ENCODE measurements at regions not wholly inside any gene's neighbourhood (a gene's known extent, or its start where the extent isn't known, plus 50 kb on each side); places are given as distances from the start of the nearest gene placed in this dataset.

DNA sequence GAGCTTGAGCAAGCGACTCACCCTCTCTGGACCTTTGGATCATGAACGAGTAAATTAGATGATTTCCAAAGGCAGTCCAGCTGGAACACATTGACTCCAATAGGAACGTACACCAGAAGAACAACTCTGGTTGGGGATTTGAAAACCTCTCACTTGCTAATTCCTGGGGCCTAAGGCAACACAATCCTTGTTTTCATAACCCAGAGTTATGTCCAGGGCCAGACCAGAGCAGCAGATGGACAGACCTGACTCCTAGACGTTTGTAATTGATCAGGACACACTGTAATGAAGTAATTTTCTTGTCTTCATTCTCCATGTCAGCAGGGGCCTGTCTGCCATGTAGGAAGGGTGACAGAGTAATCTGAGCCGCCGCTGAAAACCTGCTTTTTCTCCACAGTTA lies 283.9 kb downstream of the IDS start:
- no peak for FAIRE-seq
- no peaks in the 10 kb centered on the region for H3K27me3 ChIP-seq (ENCODE audit: control insufficient read depth in 3 of 3, insufficient read depth in 3 of 3, low read length in 3 of 3)
- H3K27ac ChIP-seq (ENCODE audit: low read depth in 1 of 3, low read length in 2 of 3): no peak overlapping the region
- WGBS, 3 donors: 30 to 37% (median 33%) methylated on average over 6 of the region's 6 CpGs
- no peaks in the 10 kb centered on the region for H3K36me3 ChIP-seq (ENCODE audit: control insufficient read depth in 3 of 3, insufficient read depth in 2 of 3, low read depth in 1 of 3, low read length in 3 of 3)
- no peaks in the 10 kb centered on the region for H3K9me3 ChIP-seq (ENCODE audit: control insufficient read depth in 2 of 2, insufficient read depth in 1 of 2, low read depth in 1 of 2, low read length in 1 of 2)
- DNase-seq: no peak
- H3K4me3 ChIP-seq (ENCODE audit: low read depth in 1 of 3, low read length in 3 of 3): no peak overlapping the region
- no peaks in the 10 kb centered on the region for H3K4me1 ChIP-seq (ENCODE audit: control insufficient read depth in 3 of 3, insufficient read depth in 2 of 3, low read depth in 1 of 3, low read length in 2 of 3)

DNA sequence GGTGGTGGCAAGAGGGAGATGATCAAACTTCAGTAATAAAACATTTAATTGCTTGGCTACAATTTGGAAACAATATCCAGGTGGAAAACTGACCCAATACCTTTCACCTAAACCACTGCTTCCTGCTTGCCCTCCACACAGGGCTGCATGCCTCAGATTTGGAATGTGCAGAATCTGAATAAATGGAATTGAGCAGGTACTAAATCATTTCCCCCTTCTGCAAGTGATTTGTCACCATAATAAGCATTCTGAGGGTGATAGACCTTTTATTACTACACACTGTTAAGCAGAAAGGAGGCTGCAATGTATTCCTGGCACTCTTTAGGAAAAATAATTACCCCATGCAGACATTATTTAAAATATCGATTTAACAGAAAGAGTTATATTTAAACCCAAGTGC lies 291.8 kb downstream of the IDS start:
- Histone ChIP-seq H3K27ac (ENCODE audit: low read depth in 1 of 3, low read length in 2 of 3) (no peak overlapping the region), H3K4me3 (ENCODE audit: low read depth in 1 of 3, low read length in 3 of 3) (no peak overlapping the region), H3K27me3 (ENCODE audit: control insufficient read depth in 3 of 3, insufficient read depth in 3 of 3, low read length in 3 of 3) (no peaks in the 10 kb centered on the region), H3K4me1 (ENCODE audit: control insufficient read depth in 3 of 3, insufficient read depth in 2 of 3, low read depth in 1 of 3, low read length in 2 of 3) (no peaks in the 10 kb centered on the region), H3K9me3 (ENCODE audit: control insufficient read depth in 2 of 2, insufficient read depth in 1 of 2, low read depth in 1 of 2, low read length in 1 of 2) (no peaks in the 10 kb centered on the region), H3K36me3 (ENCODE audit: control insufficient read depth in 3 of 3, insufficient read depth in 2 of 3, low read depth in 1 of 3, low read length in 3 of 3) (no peaks in the 10 kb centered on the region)
- no peak for DNase-seq
- FAIRE-seq: no peak
- WGBS, 3 donors: 70 to 100% (median 88%) methylated on average over 1 of the region's 1 CpG

DNA sequence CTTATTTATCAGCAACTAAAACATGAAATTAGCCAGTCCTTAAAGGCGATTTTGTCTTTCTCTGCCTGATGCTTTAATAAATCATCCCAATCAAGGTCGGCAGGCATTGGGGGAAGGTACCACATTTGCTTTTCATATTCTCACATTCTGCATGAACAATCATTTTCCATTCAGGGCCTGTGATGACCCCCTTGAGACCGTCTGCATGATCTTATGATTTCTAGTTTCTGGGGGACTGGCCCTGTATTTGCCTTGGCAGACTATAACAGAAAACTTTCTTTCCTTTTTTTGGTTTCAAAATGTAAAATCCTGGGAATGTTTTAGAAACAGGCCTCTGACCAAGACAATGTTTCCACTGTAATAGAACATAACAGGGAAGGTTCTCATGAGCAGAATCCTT lies 296.8 kb downstream of the IDS start:
- FAIRE-seq (no peak), DNase-seq (no peak)
- Histone ChIP-seq H3K27me3 (ENCODE audit: control insufficient read depth in 3 of 3, insufficient read depth in 3 of 3, low read length in 3 of 3) (no peaks in the 10 kb centered on the region), H3K4me3 (ENCODE audit: low read depth in 1 of 3, low read length in 3 of 3) (no peak overlapping the region), H3K4me1 (ENCODE audit: control insufficient read depth in 3 of 3, insufficient read depth in 2 of 3, low read depth in 1 of 3, low read length in 2 of 3) (no peaks in the 10 kb centered on the region), H3K36me3 (ENCODE audit: control insufficient read depth in 3 of 3, insufficient read depth in 2 of 3, low read depth in 1 of 3, low read length in 3 of 3) (no peaks in the 10 kb centered on the region), H3K9me3 (ENCODE audit: control insufficient read depth in 2 of 2, insufficient read depth in 1 of 2, low read depth in 1 of 2, low read length in 1 of 2) (no peaks in the 10 kb centered on the region), H3K27ac (ENCODE audit: low read depth in 1 of 3, low read length in 2 of 3) (no peak overlapping the region)
- WGBS, 3 donors: 47 to 69% (median 63%) methylated on average over 3 of the region's 3 CpGs

DNA sequence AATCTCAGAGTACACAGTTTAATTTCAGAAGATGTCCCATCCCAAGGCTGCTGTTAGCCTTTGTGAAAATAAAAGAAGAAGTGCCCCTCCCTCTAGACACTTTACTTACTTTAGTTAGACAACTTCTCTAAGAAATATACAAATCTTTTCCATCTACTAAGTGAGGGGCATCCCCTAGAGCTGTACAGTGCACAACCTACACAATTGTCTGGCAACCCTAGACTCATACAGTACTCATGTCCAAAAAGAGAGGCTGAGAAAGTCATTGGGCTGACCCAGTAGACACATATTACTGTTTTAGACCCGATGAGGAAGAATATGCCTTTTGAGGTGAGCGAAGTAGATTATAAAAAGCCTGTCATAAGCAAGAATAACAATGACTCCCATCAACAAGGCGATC lies 297.6 kb downstream of the IDS start:
- FAIRE-seq: no peak
- WGBS, 3 donors: 68 to 87% (median 77%) methylated on average over 3 of the region's 3 CpGs

DNA sequence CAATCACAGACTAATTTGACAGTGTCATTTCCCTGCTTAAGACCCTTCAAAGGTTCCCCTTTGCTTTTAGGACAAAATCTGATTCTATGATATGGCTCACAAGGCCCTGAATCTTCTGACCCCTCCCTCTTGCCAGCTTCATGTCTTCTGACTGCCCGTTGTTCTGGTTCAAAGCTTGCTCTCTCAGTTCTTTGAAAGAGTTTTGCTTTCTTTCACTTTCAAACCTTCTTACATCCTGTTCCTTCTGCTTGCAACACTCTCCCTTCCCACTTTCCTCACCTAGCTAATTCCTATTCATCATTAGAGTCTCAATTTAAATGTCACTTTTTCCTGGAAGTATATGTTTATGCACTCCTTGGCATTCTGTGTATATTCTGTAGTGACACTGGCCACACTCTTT lies 299.2 kb downstream of the IDS start:
- DNase-seq: no peak
- Histone ChIP-seq H3K36me3 (ENCODE audit: control insufficient read depth in 3 of 3, insufficient read depth in 2 of 3, low read depth in 1 of 3, low read length in 3 of 3) (no peaks in the 10 kb centered on the region), H3K27me3 (ENCODE audit: control insufficient read depth in 3 of 3, insufficient read depth in 3 of 3, low read length in 3 of 3) (no peaks in the 10 kb centered on the region), H3K9me3 (ENCODE audit: control insufficient read depth in 2 of 2, insufficient read depth in 1 of 2, low read depth in 1 of 2, low read length in 1 of 2) (no peaks in the 10 kb centered on the region), H3K27ac (ENCODE audit: low read depth in 1 of 3, low read length in 2 of 3) (no peak overlapping the region), H3K4me1 (ENCODE audit: control insufficient read depth in 3 of 3, insufficient read depth in 2 of 3, low read depth in 1 of 3, low read length in 2 of 3) (no peaks in the 10 kb centered on the region), H3K4me3 (ENCODE audit: low read depth in 1 of 3, low read length in 3 of 3) (no peak overlapping the region)
- 47 to 53% (median 50%) methylated on average over 1 of the region's 1 CpG for WGBS, 3 donors
- no peak for FAIRE-seq

More for the DNA sequence above, 297.6 kb downstream of the IDS start:
- Histone ChIP-seq H3K9me3 (ENCODE audit: control insufficient read depth in 2 of 2, insufficient read depth in 1 of 2, low read depth in 1 of 2, low read length in 1 of 2) (no peaks in the 10 kb centered on the region), H3K27me3 (ENCODE audit: control insufficient read depth in 3 of 3, insufficient read depth in 3 of 3, low read length in 3 of 3) (no peaks in the 10 kb centered on the region), H3K4me1 (ENCODE audit: control insufficient read depth in 3 of 3, insufficient read depth in 2 of 3, low read depth in 1 of 3, low read length in 2 of 3) (no peaks in the 10 kb centered on the region), H3K4me3 (ENCODE audit: low read depth in 1 of 3, low read length in 3 of 3) (no peak overlapping the region), H3K27ac (ENCODE audit: low read depth in 1 of 3, low read length in 2 of 3) (no peak overlapping the region), H3K36me3 (ENCODE audit: control insufficient read depth in 3 of 3, insufficient read depth in 2 of 3, low read depth in 1 of 3, low read length in 3 of 3) (no peaks in the 10 kb centered on the region)
- no peak for DNase-seq

DNA sequence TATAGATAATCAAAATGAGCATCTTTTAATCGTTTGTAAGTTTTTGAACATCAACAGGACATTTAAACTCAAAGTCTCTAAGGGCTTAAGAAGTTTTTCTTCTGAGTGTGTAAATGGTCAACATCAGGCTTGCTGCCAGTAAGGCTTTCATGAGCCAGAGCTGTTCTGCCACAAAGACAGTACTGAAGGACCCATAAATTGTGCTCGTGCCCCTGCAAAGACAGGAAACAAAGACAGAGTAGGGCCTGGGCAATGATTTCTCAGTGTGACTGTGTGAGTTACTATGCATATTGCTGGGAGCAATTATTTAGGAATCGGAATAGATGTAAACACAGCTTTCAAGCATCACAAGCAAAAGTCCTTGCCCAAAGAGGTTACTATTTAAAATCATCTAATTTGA lies 300.0 kb downstream of the IDS start:
- WGBS, 3 donors: 39 to 47% (median 39%) methylated on average over 3 of the region's 3 CpGs
- Histone ChIP-seq H3K9me3 (ENCODE audit: control insufficient read depth in 2 of 2, insufficient read depth in 1 of 2, low read depth in 1 of 2, low read length in 1 of 2) (no peaks in the 10 kb centered on the region), H3K27me3 (ENCODE audit: control insufficient read depth in 3 of 3, insufficient read depth in 3 of 3, low read length in 3 of 3) (no peaks in the 10 kb centered on the region), H3K36me3 (ENCODE audit: control insufficient read depth in 3 of 3, insufficient read depth in 2 of 3, low read depth in 1 of 3, low read length in 3 of 3) (no peaks in the 10 kb centered on the region), H3K27ac (ENCODE audit: low read depth in 1 of 3, low read length in 2 of 3) (no peak overlapping the region), H3K4me1 (ENCODE audit: control insufficient read depth in 3 of 3, insufficient read depth in 2 of 3, low read depth in 1 of 3, low read length in 2 of 3) (no peaks in the 10 kb centered on the region), H3K4me3 (ENCODE audit: low read depth in 1 of 3, low read length in 3 of 3) (no peak overlapping the region)
- FAIRE-seq: no peak
- DNase-seq: no peak

DNA sequence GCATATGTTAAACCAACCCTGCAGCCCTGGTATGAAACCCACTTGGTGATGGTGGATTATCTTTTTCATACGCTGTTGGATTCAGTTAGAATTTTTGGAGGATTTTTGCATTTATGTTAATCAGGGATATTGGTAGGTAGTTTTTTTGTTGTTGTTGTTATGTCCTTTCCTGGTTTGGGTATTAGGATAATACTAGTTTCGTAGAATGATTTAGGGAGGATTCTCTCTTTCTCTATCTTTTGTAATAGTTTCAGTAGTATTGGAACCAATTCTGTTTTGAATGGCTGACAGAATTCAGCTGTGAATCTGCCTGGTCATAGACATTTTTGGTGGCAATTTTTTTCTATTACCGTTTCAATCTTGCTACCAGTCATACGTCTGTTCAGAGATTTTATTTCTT lies 305.4 kb downstream of the IDS start:
- H3K27me3 ChIP-seq (ENCODE audit: control insufficient read depth in 3 of 3, insufficient read depth in 3 of 3, low read length in 3 of 3): no peaks in the 10 kb centered on the region
- DNase-seq: no peak
- no peaks in the 10 kb centered on the region for H3K4me1 ChIP-seq (ENCODE audit: control insufficient read depth in 3 of 3, insufficient read depth in 2 of 3, low read depth in 1 of 3, low read length in 2 of 3)
- no peak for FAIRE-seq
- H3K27ac ChIP-seq (ENCODE audit: low read depth in 1 of 3, low read length in 2 of 3): no peak overlapping the region
- WGBS, 3 donors: 85 to 87% (median 87%) methylated on average over 4 of the region's 4 CpGs
- no peak overlapping the region for H3K4me3 ChIP-seq (ENCODE audit: low read depth in 1 of 3, low read length in 3 of 3)
- no peaks in the 10 kb centered on the region for H3K36me3 ChIP-seq (ENCODE audit: control insufficient read depth in 3 of 3, insufficient read depth in 2 of 3, low read depth in 1 of 3, low read length in 3 of 3)
- no peaks in the 10 kb centered on the region for H3K9me3 ChIP-seq (ENCODE audit: control insufficient read depth in 2 of 2, insufficient read depth in 1 of 2, low read depth in 1 of 2, low read length in 1 of 2)

DNA sequence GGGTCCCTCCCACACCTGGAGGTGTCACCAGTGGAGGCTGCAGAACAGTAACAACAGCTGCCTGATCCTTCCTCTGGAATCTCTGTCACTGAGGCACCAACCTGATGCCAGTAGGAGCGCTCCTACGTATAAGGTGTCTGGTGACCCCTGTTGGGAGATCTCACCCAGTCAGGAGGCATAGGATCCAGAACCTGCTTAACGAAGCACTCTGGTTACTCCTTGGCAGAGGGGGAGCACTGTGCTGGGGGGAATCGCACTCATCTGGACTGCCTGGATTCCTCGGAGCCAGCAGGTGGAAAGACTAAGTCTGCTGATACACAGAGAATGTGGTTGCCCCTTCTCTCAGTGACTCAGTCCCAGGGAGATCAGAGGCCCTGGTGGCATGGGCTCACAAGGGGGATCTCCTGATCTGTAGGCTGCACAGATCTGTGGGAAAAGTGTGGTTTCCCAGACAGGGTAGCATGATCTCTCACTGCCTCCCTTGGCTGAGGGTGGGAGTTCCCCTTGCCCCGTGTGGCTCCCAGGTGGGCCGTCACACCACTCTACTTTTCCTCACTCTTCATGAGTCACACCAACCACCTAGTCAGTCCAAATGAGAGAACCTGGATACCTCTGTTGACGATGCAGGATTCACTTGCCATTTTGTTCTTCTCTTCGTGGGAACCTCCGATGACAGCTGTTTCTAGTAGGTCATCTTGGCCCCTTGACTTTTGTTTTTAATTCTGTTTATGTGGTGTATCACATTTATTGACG lies 305.9 kb downstream of the IDS start:
- no peaks in the 10 kb centered on the region for H3K27me3 ChIP-seq (ENCODE audit: control insufficient read depth in 3 of 3, insufficient read depth in 3 of 3, low read length in 3 of 3)
- no peaks in the 10 kb centered on the region for H3K9me3 ChIP-seq (ENCODE audit: control insufficient read depth in 2 of 2, insufficient read depth in 1 of 2, low read depth in 1 of 2, low read length in 1 of 2)
- no peaks in the 10 kb centered on the region for H3K36me3 ChIP-seq (ENCODE audit: control insufficient read depth in 3 of 3, insufficient read depth in 2 of 3, low read depth in 1 of 3, low read length in 3 of 3)
- 82 to 89% (median 85%) methylated on average over 8 to 11 of the region's 11 CpGs for WGBS, 3 donors
- DNase-seq (no peak), FAIRE-seq (no peak)
- no peak overlapping the region for H3K4me3 ChIP-seq (ENCODE audit: low read depth in 1 of 3, low read length in 3 of 3)
- no peaks in the 10 kb centered on the region for H3K4me1 ChIP-seq (ENCODE audit: control insufficient read depth in 3 of 3, insufficient read depth in 2 of 3, low read depth in 1 of 3, low read length in 2 of 3)
- no peak overlapping the region for H3K27ac ChIP-seq (ENCODE audit: low read depth in 1 of 3, low read length in 2 of 3)

DNA sequence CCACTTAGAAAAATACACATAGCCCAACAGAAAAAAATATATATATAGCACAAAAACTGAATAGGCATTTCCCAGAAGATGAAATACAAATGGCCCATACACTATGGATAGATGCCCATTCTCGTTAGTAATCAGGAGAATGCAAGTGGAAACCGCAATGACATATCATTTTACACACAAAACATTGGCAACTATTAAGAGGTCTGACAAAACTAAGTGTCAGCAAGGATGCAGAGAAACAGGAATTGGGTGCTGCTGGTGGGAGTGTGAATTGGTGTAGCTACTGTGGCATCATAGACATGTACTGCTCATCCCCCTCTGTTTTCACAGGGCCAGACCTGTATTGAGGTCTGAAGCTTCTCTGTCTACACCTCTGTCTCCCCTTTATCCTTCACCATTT lies 320.0 kb downstream of the IDS start:
- Histone ChIP-seq H3K27me3 (ENCODE audit: control insufficient read depth in 3 of 3, insufficient read depth in 3 of 3, low read length in 3 of 3) (no peaks in the 10 kb centered on the region), H3K4me3 (ENCODE audit: low read depth in 1 of 3, low read length in 3 of 3) (no peak overlapping the region), H3K9me3 (ENCODE audit: control insufficient read depth in 2 of 2, insufficient read depth in 1 of 2, low read depth in 1 of 2, low read length in 1 of 2) (no peaks in the 10 kb centered on the region), H3K27ac (ENCODE audit: low read depth in 1 of 3, low read length in 2 of 3) (no peak overlapping the region), H3K4me1 (ENCODE audit: control insufficient read depth in 3 of 3, insufficient read depth in 2 of 3, low read depth in 1 of 3, low read length in 2 of 3) (no peaks in the 10 kb centered on the region), H3K36me3 (ENCODE audit: control insufficient read depth in 3 of 3, insufficient read depth in 2 of 3, low read depth in 1 of 3, low read length in 3 of 3) (no peaks in the 10 kb centered on the region)
- FAIRE-seq (no peak), DNase-seq (no peak)
- WGBS, 3 donors: 57 to 76% (median 59%) methylated on average over 2 of the region's 2 CpGs

Data from small intestine (tissue), 7 donors.